OCI-LY1 (cell line): ENCODE measurements at regions not wholly inside any gene's neighbourhood (a gene's known extent, or its start where the extent isn't known, plus 50 kb on each side); places are given as distances from the start of the nearest gene placed in this dataset.

Experiments used
- CTCF ChIP-seq: fragments of 200-600 bp; sonication (generic), shearing (Covaris generic); IDR thresholded peaks from 2 replicates; pipeline ENCODE4 v1.5.1; 2017; ENCODE audit warnings: mild to moderate bottlenecking, antibody characterized with exemption, low read length, moderate library complexity, mixed read lengths
- EZH2 ChIP-seq: fragments of 200-600 bp; sonication (generic), shearing (Covaris generic); IDR thresholded peaks from 2 replicates; pipeline ENCODE4 v1.8.0; 2017; ENCODE audit warnings: borderline replicate concordance, mixed run types, mild to moderate bottlenecking, antibody characterized with exemption, low read length, moderate library complexity, mixed read lengths

- no peak for TF ChIP-seq CTCF
- TF ChIP-seq EZH2: no peak
These were observed 53.5 kb upstream of the BACH1 start for GRCh38 chr21:29245104-29245643.
